ENCODE measurements at regions not wholly inside any gene's neighbourhood (a gene's known extent, or its start where the extent isn't known, plus 50 kb on each side); places are given as distances from the start of the nearest gene placed in this dataset.

DNA sequence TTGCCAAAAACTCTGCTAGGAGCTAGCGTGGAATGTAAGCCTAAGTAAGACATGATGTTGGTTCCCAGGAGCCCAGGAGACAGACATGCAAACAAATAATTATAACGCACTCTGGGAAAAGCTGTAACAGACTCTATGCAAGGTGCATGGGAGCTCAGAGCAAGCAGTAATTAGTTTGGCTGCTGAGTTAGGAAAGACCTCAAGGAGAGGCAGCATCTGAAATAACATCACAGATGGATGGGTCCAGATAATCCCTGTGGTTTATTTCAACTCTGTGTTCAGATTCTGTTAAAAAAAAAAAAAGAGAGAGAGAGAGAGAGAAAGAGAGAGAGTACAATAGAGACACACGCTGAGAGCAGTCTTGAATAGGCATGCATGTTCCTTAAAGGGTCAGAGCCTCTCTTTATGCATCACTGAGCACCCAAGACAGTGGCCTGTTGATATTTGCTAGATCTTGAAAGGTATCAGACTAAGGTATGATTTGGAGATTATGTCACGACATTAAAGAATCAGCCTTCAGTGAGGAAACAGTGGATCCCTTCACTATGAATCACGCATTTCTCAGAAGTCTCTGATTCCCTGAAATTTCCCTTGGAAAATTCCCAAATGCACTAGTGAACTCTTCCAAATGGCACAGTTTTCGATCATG lies 124.4 kb upstream of the LIPC start:
- Histone ChIP-seq H3K36me3 (no peaks in the 10 kb centered on the region), H3K4me1 (peaks cover 0 to 43% (median 16%) of the 10 kb centered on the region in 4 donors), H3K27ac (peak overlapping the region; percentile 56 to 94 (median 91)), H3K9me3 (no peaks in the 10 kb centered on the region), H3K4me3 (no peak overlapping the region), H3K27me3 (no peaks in the 10 kb centered on the region)
- intact Hi-C loops (cut with DNase I): no loop called here
- WGBS (ENCODE audit: insufficient coverage, low coverage, low lambda C conversion rate, missing lambda C conversion rate): 25% methylated on average over 5 of the region's 6 CpGs
- no peak for TF ChIP-seq POLR2A (IDR thresholded peaks at IDR 0.05)
- TF ChIP-seq, protein P1, sequence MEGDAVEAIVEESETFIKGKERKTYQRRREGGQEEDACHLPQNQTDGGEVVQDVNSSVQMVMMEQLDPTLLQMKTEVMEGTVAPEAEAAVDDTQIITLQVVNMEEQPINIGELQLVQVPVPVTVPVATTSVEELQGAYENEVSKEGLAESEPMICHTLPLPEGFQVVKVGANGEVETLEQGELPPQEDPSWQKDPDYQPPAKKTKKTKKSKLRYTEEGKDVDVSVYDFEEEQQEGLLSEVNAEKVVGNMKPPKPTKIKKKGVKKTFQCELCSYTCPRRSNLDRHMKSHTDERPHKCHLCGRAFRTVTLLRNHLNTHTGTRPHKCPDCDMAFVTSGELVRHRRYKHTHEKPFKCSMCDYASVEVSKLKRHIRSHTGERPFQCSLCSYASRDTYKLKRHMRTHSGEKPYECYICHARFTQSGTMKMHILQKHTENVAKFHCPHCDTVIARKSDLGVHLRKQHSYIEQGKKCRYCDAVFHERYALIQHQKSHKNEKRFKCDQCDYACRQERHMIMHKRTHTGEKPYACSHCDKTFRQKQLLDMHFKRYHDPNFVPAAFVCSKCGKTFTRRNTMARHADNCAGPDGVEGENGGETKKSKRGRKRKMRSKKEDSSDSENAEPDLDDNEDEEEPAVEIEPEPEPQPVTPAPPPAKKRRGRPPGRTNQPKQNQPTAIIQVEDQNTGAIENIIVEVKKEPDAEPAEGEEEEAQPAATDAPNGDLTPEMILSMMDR (IDR thresholded peaks at IDR 0.05): no peak
- no peak for DNase-seq
- ATAC-seq: peak in 2 of 4 donors; percentile 2 to 36

DNA sequence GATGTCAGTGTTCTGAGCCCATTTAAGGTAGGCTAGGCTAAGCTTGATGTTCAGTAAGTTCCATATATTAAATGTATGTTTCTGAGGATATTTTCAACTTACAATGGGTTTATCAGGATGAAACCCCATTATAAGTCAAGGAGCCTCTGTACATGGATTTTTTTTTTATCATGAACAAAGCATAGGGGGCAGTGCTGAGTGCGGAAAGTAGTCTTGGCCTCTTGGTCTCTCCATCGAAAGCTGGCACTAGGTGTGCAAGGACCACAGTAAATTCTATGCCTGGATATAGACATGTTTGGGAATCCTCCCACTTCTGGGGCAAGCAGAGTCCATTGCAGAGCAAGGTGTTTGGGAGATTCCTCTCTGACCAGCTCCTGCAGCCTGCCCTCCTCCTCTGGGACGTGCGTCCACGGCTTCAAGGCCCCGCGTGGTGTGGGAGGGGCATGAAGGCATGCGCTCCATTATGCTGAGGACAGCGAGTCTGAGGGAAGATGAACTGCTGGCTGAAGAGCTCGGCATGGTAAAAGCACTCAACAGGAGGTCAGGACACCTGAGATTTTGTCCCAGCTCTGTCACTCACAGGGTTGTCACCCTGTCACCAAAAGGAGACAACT lies 122.9 kb upstream of the LIPC start:
- H3K27me3 ChIP-seq: no peaks in the 10 kb centered on the region
- H3K36me3 ChIP-seq: no peaks in the 10 kb centered on the region
- no peak overlapping the region for H3K4me3 ChIP-seq
- peak overlapping the region in 2 of 3 donors; percentile 91 to 94 for H3K27ac ChIP-seq
- peaks cover 0 to 43% (median 16%) of the 10 kb centered on the region in 4 donors for H3K4me1 ChIP-seq
- intact Hi-C loops (cut with DNase I): no loop called here
- ATAC-seq: no peak
- TF ChIP-seq, protein P1 (IDR thresholded peaks at IDR 0.05): peak in 1 of 4 donors; percentile 6
- no peak for TF ChIP-seq POLR2A (IDR thresholded peaks at IDR 0.05)
- no peaks in the 10 kb centered on the region for H3K9me3 ChIP-seq
- no peak for DNase-seq
- 80% methylated on average over 2 of the region's 10 CpGs for WGBS (ENCODE audit: insufficient coverage, low coverage, low lambda C conversion rate, missing lambda C conversion rate)

DNA sequence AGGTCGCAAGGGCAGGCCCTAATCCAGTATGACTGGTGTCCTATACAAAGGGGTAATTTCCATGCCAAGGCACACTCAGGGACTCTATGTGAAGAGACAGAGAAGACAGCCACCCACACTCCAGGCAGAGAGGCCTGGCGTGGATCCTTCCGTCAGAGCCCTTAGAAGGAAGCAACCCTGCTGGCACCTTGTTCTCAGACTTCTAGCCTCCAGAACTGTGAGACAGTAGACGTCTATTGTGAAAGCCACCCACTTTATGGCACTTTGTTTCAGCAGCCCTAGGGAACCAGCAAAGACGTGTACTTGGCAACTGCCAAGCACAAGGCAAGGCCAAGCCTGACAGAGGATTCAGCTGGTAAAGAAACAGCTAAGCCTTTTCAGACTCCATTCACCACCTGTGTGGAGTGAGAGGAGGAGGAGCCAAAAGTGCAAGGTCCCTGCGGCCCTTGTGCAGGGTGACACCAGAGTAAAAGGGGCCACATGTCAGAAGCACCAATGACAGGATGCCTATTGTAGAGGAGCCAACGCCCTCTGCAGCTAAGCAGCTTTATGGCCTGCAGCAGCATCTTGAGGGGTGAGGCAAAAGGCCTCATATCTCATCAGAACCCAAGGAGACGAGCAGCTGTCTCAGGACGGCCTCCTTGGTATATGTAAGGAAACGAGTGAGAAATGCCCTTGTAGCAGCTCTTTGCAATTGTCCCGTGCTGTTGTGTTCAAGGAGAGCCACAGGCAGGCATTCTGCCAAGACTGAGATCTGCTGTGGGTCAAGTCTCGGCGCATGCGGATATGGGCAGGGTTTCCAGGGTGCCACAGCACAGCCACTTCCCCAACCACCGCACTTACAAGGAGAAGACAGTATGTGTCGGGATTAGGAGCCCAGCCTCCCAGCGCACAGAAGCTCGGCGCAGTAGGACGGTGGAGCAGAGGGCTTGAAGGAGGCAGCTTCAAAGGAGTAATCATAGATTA lies 121.5 kb upstream of the LIPC start:
- peak overlapping the region in 1 of 3 donors; percentile 42 for H3K27ac ChIP-seq
- peak; percentile 39 to 74 (median 68) for DNase-seq
- H3K9me3 ChIP-seq: no peaks in the 10 kb centered on the region
- intact Hi-C loops (cut with DNase I): no loop called here
- H3K36me3 ChIP-seq: no peaks in the 10 kb centered on the region
- ATAC-seq: peak in 3 of 4 donors; percentile 18 to 36 (median 30)
- no peak overlapping the region for H3K4me3 ChIP-seq
- 65% methylated on average over 10 of the region's 20 CpGs for WGBS (ENCODE audit: insufficient coverage, low coverage, low lambda C conversion rate, missing lambda C conversion rate)
- TF ChIP-seq POLR2A (IDR thresholded peaks at IDR 0.05): no peak
- TF ChIP-seq, protein P1 (IDR thresholded peaks at IDR 0.05): no peak
- peaks cover 0 to 43% (median 13%) of the 10 kb centered on the region in 4 donors for H3K4me1 ChIP-seq
- H3K27me3 ChIP-seq: no peaks in the 10 kb centered on the region

DNA sequence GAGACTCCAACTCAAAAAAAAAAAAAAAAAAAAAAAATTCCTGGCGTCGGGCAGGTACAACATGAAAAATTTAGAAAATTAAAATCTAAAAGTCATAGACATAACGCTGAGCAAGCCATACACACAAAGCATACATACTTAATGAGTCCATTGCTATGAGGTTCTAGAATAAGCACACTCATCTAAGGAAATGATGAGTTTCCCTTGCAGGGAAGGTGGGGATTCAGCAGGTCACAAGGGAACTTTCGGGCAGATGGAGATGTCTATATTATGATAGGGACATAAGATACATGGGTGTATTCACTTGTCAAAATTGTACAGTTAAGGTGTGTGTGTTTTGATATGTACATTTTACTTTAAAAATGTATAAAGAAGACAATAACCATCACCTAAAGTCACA lies 120.2 kb upstream of the LIPC start:
- intact Hi-C loops (cut with DNase I): no loop called here
- 76% methylated on average over 2 of the region's 4 CpGs for WGBS (ENCODE audit: insufficient coverage, low coverage, low lambda C conversion rate, missing lambda C conversion rate)
- TF ChIP-seq POLR2A (IDR thresholded peaks at IDR 0.05): no peak
- TF ChIP-seq, protein P1 (IDR thresholded peaks at IDR 0.05): no peak
- no peak for ATAC-seq
- H3K36me3 ChIP-seq: no peaks in the 10 kb centered on the region
- H3K9me3 ChIP-seq: no peaks in the 10 kb centered on the region
- no peak overlapping the region for H3K27ac ChIP-seq
- peaks cover 0 to 34% (median 6%) of the 10 kb centered on the region in 4 donors for H3K4me1 ChIP-seq
- no peak overlapping the region for H3K4me3 ChIP-seq
- no peak for DNase-seq
- no peaks in the 10 kb centered on the region for H3K27me3 ChIP-seq
